Progenitor cell of endocrine pancreas (in vitro differentiated cells): ENCODE measurements at regions not wholly inside any gene's neighbourhood (a gene's known extent, or its start where the extent isn't known, plus 50 kb on each side); places are given as distances from the start of the nearest gene placed in this dataset.

Experiments
- DNase-seq: peaks from one replicate; pipeline ENCODE4 v3.0.0; 2021; ENCODE audit warnings: low spot score; ENCODE audit not compliant: unreplicated experiment
- H3K27ac Mint-ChIP-seq: 2 replicates; pipeline ENCODE4 v1.8.0; 2021; ENCODE audit warnings: mild to moderate bottlenecking, moderate library complexity, mixed read lengths
- H3K27me3 Mint-ChIP-seq: 2 replicates; pipeline ENCODE4 v1.8.0; 2021; ENCODE audit warnings: mixed read lengths
- H3K36me3 Mint-ChIP-seq: 2 replicates; pipeline ENCODE4 v1.8.0; 2022; ENCODE audit warnings: mixed read lengths; ENCODE audit not compliant: insufficient read depth
- H3K4me1 Mint-ChIP-seq: 2 replicates; pipeline ENCODE4 v1.8.0; 2021; ENCODE audit warnings: low read depth, mixed read lengths
- H3K4me3 Mint-ChIP-seq: 2 replicates; pipeline ENCODE4 v1.8.0; 2021; ENCODE audit warnings: low read depth, mild to moderate bottlenecking, moderate library complexity, mixed read lengths
- H3K9me3 Mint-ChIP-seq: 2 replicates; pipeline ENCODE4 v1.8.0; 2021; ENCODE audit warnings: low read depth, mixed read lengths
- CTCF ChIP-seq: fragments of 200-600 bp; sonication (generic); IDR thresholded peaks from one replicate; pipeline ENCODE4 v1.5.0; 2021; ENCODE audit warnings: antibody characterized with exemption, mild to moderate bottlenecking; ENCODE audit not compliant: unreplicated experiment

GRCh38 chr20:60407938-60408337, 449.7 kb downstream of the CDH26 start:
- DNase-seq = no peak
- peaks cover 3% of the 10 kb centered on the region for H3K9me3 Mint-ChIP-seq
- H3K27me3 Mint-ChIP-seq = peaks cover 4% of the 10 kb centered on the region
- H3K27ac Mint-ChIP-seq = peak overlapping the region; percentile 33
- H3K4me3 Mint-ChIP-seq = no peak overlapping the region
- H3K4me1 Mint-ChIP-seq = no peaks in the 10 kb centered on the region
- H3K36me3 Mint-ChIP-seq = no peaks in the 10 kb centered on the region
- no peak for TF ChIP-seq CTCF

- H3K27ac Mint-ChIP-seq = no peak overlapping the region
- H3K9me3 Mint-ChIP-seq = peaks cover 3% of the 10 kb centered on the region
- TF ChIP-seq CTCF = no peak
- no peaks in the 10 kb centered on the region for H3K36me3 Mint-ChIP-seq
- no peak overlapping the region for H3K4me3 Mint-ChIP-seq
- peaks cover 4% of the 10 kb centered on the region for H3K27me3 Mint-ChIP-seq
- no peaks in the 10 kb centered on the region for H3K4me1 Mint-ChIP-seq
- DNase-seq = no peak
These were observed 450.2 kb downstream of the CDH26 start for GRCh38 chr20:60408435-60408834.

- Mint-ChIP-seq H3K36me3 (no peaks in the 10 kb centered on the region), H3K4me1 (no peaks in the 10 kb centered on the region), H3K9me3 (peaks cover 3% of the 10 kb centered on the region), H3K4me3 (no peak overlapping the region), H3K27ac (no peak overlapping the region), H3K27me3 (peaks cover 13% of the 10 kb centered on the region)
- DNase-seq = no peak
- TF ChIP-seq CTCF = no peak
These were observed 452.5 kb downstream of the CDH26 start for GRCh38 chr20:60410618-60411264.

DNA sequence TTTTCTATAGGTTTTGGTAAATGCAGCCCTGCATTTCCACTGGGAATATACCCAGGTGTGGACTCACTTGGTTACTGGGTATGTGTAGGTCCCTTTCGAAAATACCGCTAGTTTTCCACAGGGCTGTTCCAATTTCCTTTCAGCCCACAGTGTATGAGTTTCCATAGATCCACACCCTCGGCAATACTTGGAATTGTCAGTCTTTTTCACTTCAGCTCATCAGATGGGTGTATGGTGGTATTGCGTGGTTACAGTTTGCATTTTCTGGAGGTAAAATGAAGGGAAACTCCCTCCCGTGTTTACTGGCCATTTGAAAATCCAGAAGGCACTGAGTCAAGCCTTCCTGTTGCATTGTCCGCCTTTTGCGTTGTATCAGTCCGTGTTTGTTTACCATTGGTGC, 453.6 kb downstream of the CDH26 start:
- H3K4me3 Mint-ChIP-seq = no peak overlapping the region
- DNase-seq = no peak
- no peaks in the 10 kb centered on the region for H3K4me1 Mint-ChIP-seq
- TF ChIP-seq CTCF = no peak
- peaks cover 13% of the 10 kb centered on the region for H3K27me3 Mint-ChIP-seq
- H3K9me3 Mint-ChIP-seq = peaks cover 3% of the 10 kb centered on the region
- no peaks in the 10 kb centered on the region for H3K36me3 Mint-ChIP-seq
- no peak overlapping the region for H3K27ac Mint-ChIP-seq

GRCh38 chr20:60420676-60421229, 462.5 kb downstream of the CDH26 start:
- no peak for DNase-seq
- Mint-ChIP-seq H3K9me3 (no peaks in the 10 kb centered on the region), H3K4me3 (no peak overlapping the region), H3K4me1 (no peaks in the 10 kb centered on the region), H3K27me3 (peaks cover 17% of the 10 kb centered on the region), H3K36me3 (no peaks in the 10 kb centered on the region), H3K27ac (no peak overlapping the region)
- no peak for TF ChIP-seq CTCF
